ENCODE measurements at regions not wholly inside any gene's neighbourhood (a gene's known extent, or its start where the extent isn't known, plus 50 kb on each side); places are given as distances from the start of the nearest gene placed in this dataset.

- no peak for TF ChIP-seq POLR2AphosphoS5 (IDR thresholded peaks at IDR 0.05; ENCODE audit: low read depth, low read length)
- no peak for TF ChIP-seq POLR2A (IDR thresholded peaks at IDR 0.05; ENCODE audit: low read depth, low read length)
- TF ChIP-seq SPI1 (IDR thresholded peaks at IDR 0.05; ENCODE audit: low read depth, low read length) = no peak
Measured at GRCh38 chr17:70420861-70421445, 251.6 kb downstream of the KCNJ2 start.
